GM12892 (cell line): ENCODE measurements at regions not wholly inside any gene's neighbourhood (a gene's known extent, or its start where the extent isn't known, plus 50 kb on each side); places are given as distances from the start of the nearest gene placed in this dataset.

Experiments used
- POLR2A ChIP-seq: IDR thresholded peaks from 2 replicates; pipeline ENCODE4 v1.6.1; 2011; ENCODE audit warnings: low read depth, low read length, control low read depth
- POLR2AphosphoS5 ChIP-seq: IDR thresholded peaks from 2 replicates; pipeline ENCODE4 v1.6.1; 2011; ENCODE audit warnings: low read depth, low read length, control low read depth

DNA sequence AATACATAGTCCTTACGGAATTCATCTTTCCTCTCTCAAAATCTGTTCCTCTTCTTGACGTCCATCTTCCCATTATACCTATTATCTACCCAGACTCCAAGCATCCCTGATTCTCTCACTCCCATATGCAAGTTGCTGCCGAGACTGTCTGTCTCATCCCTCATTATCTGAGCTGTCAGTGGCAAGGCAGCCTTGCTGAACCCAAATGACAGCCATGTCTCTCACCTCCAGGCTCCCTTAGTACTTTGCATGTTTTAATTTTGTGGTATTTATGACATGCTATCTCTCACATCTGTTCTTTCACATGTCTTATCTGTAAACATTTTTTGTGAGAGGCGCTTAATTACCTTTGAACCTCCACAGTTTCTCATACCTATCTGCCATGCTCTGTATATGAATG is 54.4 kb upstream of the IFRD1 start:
- TF ChIP-seq POLR2AphosphoS5 (no peak), POLR2A (no peak)
